ENCODE measurements at regions not wholly inside any gene's neighbourhood (a gene's known extent, or its start where the extent isn't known, plus 50 kb on each side); places are given as distances from the start of the nearest gene placed in this dataset.

DNA sequence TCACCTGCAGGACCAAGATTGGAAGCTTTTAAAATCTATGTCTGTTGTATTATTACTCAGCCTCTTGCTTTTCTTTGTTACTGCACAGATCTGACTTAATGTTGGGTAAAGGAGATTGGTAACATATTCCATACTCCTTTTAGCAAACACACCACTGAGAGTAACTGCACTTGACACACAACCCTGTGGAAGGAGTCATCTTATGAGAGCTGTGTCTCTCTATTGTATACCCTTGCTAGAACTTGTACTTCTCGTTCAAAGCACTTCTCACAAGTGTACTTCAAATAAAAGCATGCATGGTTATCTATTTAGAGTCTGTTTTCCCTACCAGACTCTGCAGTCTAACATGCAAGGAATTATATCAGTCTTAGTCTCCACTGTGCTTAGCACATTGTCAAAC lies 813.4 kb downstream of the ADGRL2 start:
- ATAC-seq (no peak), DNase-seq (no peak), FAIRE-seq (no peak)
- WGBS, 2 donors = 44 to 53% methylated on average over 1 of the region's 1 CpG
- H3K4me1 ChIP-seq = no peaks in the 10 kb centered on the region
- H3K4me3 ChIP-seq = no peak overlapping the region
- intact Hi-C loops (cut with DNase I) = no loop called here
- no peaks in the 10 kb centered on the region for H3K36me3 ChIP-seq
- TF ChIP-seq, protein P1, sequence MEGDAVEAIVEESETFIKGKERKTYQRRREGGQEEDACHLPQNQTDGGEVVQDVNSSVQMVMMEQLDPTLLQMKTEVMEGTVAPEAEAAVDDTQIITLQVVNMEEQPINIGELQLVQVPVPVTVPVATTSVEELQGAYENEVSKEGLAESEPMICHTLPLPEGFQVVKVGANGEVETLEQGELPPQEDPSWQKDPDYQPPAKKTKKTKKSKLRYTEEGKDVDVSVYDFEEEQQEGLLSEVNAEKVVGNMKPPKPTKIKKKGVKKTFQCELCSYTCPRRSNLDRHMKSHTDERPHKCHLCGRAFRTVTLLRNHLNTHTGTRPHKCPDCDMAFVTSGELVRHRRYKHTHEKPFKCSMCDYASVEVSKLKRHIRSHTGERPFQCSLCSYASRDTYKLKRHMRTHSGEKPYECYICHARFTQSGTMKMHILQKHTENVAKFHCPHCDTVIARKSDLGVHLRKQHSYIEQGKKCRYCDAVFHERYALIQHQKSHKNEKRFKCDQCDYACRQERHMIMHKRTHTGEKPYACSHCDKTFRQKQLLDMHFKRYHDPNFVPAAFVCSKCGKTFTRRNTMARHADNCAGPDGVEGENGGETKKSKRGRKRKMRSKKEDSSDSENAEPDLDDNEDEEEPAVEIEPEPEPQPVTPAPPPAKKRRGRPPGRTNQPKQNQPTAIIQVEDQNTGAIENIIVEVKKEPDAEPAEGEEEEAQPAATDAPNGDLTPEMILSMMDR (IDR thresholded peaks at IDR 0.05) = no peak
- H3K27ac ChIP-seq = no peak overlapping the region
- H3K9me3 ChIP-seq = no peaks in the 10 kb centered on the region
- H3K27me3 ChIP-seq = no peaks in the 10 kb centered on the region

GRCh38 chr1:82612986-82613385 lies 812.3 kb downstream of the ADGRL2 start:
- WGBS, 2 donors = 47 to 85% methylated on average over 3 of the region's 3 CpGs
- no peak for ATAC-seq
- no peak for DNase-seq

GRCh38 chr1:82606546-82606945 lies 805.8 kb downstream of the ADGRL2 start:
- FAIRE-seq (no peak), DNase-seq (no peak), ATAC-seq (no peak)
- H3K9me3 ChIP-seq = no peaks in the 10 kb centered on the region
- no peaks in the 10 kb centered on the region for H3K27me3 ChIP-seq
- no peak overlapping the region for H3K27ac ChIP-seq
- H3K4me1 ChIP-seq = no peaks in the 10 kb centered on the region
- H3K36me3 ChIP-seq = no peaks in the 10 kb centered on the region
- no peak overlapping the region for H3K4me3 ChIP-seq
- 80 to 96% methylated on average over 1 of the region's 1 CpG for WGBS, 2 donors
- TF ChIP-seq, protein P1 (IDR thresholded peaks at IDR 0.05) = no peak
- intact Hi-C loops (cut with DNase I) = no loop called here

More at GRCh38 chr1:82612986-82613385, 812.3 kb downstream of the ADGRL2 start:
- no peak overlapping the region for H3K27ac ChIP-seq
- no peaks in the 10 kb centered on the region for H3K27me3 ChIP-seq
- no peaks in the 10 kb centered on the region for H3K4me1 ChIP-seq
- no peaks in the 10 kb centered on the region for H3K9me3 ChIP-seq
- H3K4me3 ChIP-seq = no peak overlapping the region
- no peaks in the 10 kb centered on the region for H3K36me3 ChIP-seq
- intact Hi-C loops (cut with DNase I) = no loop called here
- no peak for FAIRE-seq
- TF ChIP-seq, protein P1 (IDR thresholded peaks at IDR 0.05) = no peak

DNA sequence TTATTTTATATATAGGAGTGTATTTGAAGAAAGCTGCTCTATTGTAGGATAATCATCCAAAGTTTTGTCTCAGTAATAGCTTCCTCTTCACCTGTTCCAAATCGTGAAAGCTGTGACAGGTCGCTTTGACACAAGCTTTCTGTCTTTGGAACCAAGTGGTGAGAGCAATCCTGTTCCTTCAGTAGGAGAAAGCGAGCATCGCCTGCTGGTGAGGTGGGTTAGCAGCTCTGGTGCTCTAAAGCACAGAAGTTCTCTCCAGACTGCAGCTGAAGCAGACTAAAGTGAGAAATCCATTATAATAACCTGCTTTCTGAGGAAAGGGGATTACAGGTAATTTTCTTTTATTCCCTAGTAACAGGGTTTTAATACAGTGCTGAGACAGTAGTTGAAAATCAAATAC lies 803.8 kb downstream of the ADGRL2 start:
- TF ChIP-seq, protein P1 (IDR thresholded peaks at IDR 0.05) = no peak
- no peak for ATAC-seq
- intact Hi-C loops (cut with DNase I) = no loop called here
- DNase-seq = no peak
- H3K9me3 ChIP-seq = no peaks in the 10 kb centered on the region
- H3K4me3 ChIP-seq = no peak overlapping the region
- no peak for FAIRE-seq
- no peak overlapping the region for H3K27ac ChIP-seq
- H3K27me3 ChIP-seq = no peaks in the 10 kb centered on the region
- 58 to 72% methylated on average over 4 of the region's 4 CpGs for WGBS, 2 donors
- H3K36me3 ChIP-seq = no peaks in the 10 kb centered on the region
- H3K4me1 ChIP-seq = no peaks in the 10 kb centered on the region

GRCh38 chr1:82600314-82600713 lies 799.6 kb downstream of the ADGRL2 start:
- intact Hi-C loops (cut with DNase I) = no loop called here
- no peak for DNase-seq
- FAIRE-seq = no peak

More at GRCh38 chr1:82600314-82600713, 799.6 kb downstream of the ADGRL2 start:
- TF ChIP-seq, protein P1 (IDR thresholded peaks at IDR 0.05) = no peak
- no peaks in the 10 kb centered on the region for H3K27me3 ChIP-seq
- no peaks in the 10 kb centered on the region for H3K4me1 ChIP-seq
- no peaks in the 10 kb centered on the region for H3K9me3 ChIP-seq
- no peak for ATAC-seq
- H3K36me3 ChIP-seq = no peaks in the 10 kb centered on the region
- no peak overlapping the region for H3K27ac ChIP-seq
- no peak overlapping the region for H3K4me3 ChIP-seq

Measured in pancreas (tissue), 10 donors.